BLaER1 (cell line): ENCODE measurements at regions not wholly inside any gene's neighbourhood (a gene's known extent, or its start where the extent isn't known, plus 50 kb on each side); places are given as distances from the start of the nearest gene placed in this dataset.
A peak's percentile ranks its signal among the peaks of the same experiment; 100 is the strongest.

ENCODE experiments used
- H3K27ac ChIP-seq: shearing (Covaris generic); formaldehyde crosslinking; 2 replicates; pipeline ENCODE4 v1.8.1; 2022
- H3K27me3 ChIP-seq: shearing (Covaris generic); formaldehyde crosslinking; 2 replicates; pipeline ENCODE4 v1.8.1; 2022
- H3K36me3 ChIP-seq: shearing (Covaris generic); formaldehyde crosslinking; 2 replicates; pipeline ENCODE4 v1.8.1; 2022
- H3K4me1 ChIP-seq: shearing (Covaris generic); formaldehyde crosslinking; 2 replicates; pipeline ENCODE4 v1.8.1; 2022
- H3K4me2 ChIP-seq: shearing (Covaris generic); formaldehyde crosslinking; 2 replicates; pipeline ENCODE4 v1.8.1; 2022
- H3K4me3 ChIP-seq: shearing (Covaris generic); formaldehyde crosslinking; 2 replicates; pipeline ENCODE4 v1.8.1; 2022
- H3K9ac ChIP-seq: shearing (Covaris generic); formaldehyde crosslinking; 2 replicates; pipeline ENCODE4 v1.8.1; 2022
- H3K9me3 ChIP-seq: shearing (Covaris generic); formaldehyde crosslinking; 2 replicates; pipeline ENCODE4 v1.8.1; 2022
- H4K20me1 ChIP-seq: shearing (Covaris generic); formaldehyde crosslinking; 2 replicates; pipeline ENCODE4 v1.8.1; 2022
- Cebpa-rat ChIP-seq: shearing (Covaris generic); IDR thresholded peaks from 2 replicates; pipeline ENCODE4 v1.8.1; 2022

- TF ChIP-seq Cebpa-rat, result no peak
- Histone ChIP-seq H3K4me1 (peaks cover 87% of the 10 kb centered on the region), H3K4me3 (0 out of 2 replicates have a peak overlapping the region, but pooled peaks have one; percentile 4), H3K27me3 (no peaks in the 10 kb centered on the region), H3K9ac (peak overlapping the region; percentile 36; the same call in 1 of the 2 replicates), H3K4me2 (peak overlapping the region; percentile 83), H4K20me1 (peaks cover 91% of the 10 kb centered on the region), H3K9me3 (peaks cover 26% of the 10 kb centered on the region), H3K27ac (peak overlapping the region; percentile 59), H3K36me3 (peaks cover 49% of the 10 kb centered on the region)
Measured at GRCh38 chr12:124478416-124478815, 89.0 kb downstream of the NCOR2 start.

- Histone ChIP-seq H3K27me3 (no peaks in the 10 kb centered on the region), H4K20me1 (peaks cover 80% of the 10 kb centered on the region), H3K4me3 (0 out of 2 replicates have a peak overlapping the region, but pooled peaks have one; percentile 4), H3K36me3 (peaks cover 49% of the 10 kb centered on the region), H3K9ac (0 out of 2 replicates have a peak overlapping the region, but pooled peaks have one; percentile 36), H3K4me1 (peaks cover 76% of the 10 kb centered on the region), H3K9me3 (peaks cover 38% of the 10 kb centered on the region), H3K27ac (peak overlapping the region; percentile 59), H3K4me2 (peak overlapping the region; percentile 83)
- no peak for TF ChIP-seq Cebpa-rat
Measured at GRCh38 chr12:124477107-124477915, 90.1 kb downstream of the NCOR2 start.

- H3K27me3 ChIP-seq, result no peaks in the 10 kb centered on the region
- no peak overlapping the region for H3K27ac ChIP-seq
- peaks cover 76% of the 10 kb centered on the region for H4K20me1 ChIP-seq
- H3K4me2 ChIP-seq, result peak overlapping the region; percentile 83
- peaks cover 70% of the 10 kb centered on the region for H3K4me1 ChIP-seq
- H3K36me3 ChIP-seq, result peaks cover 56% of the 10 kb centered on the region
- H3K9ac ChIP-seq, result no peak overlapping the region
- H3K9me3 ChIP-seq, result peaks cover 49% of the 10 kb centered on the region
- no peak overlapping the region for H3K4me3 ChIP-seq
- TF ChIP-seq Cebpa-rat, result no peak
Measured at GRCh38 chr12:124476011-124476400, 91.4 kb downstream of the NCOR2 start.

GRCh38 chr12:124475295-124476010 is 92.0 kb downstream of the NCOR2 start:
- Histone ChIP-seq H3K4me2 (peak overlapping the region; percentile 83), H3K9me3 (peaks cover 55% of the 10 kb centered on the region), H3K27ac (no peak overlapping the region), H4K20me1 (peaks cover 76% of the 10 kb centered on the region), H3K4me1 (peaks cover 72% of the 10 kb centered on the region), H3K36me3 (peaks cover 62% of the 10 kb centered on the region), H3K9ac (no peak overlapping the region), H3K27me3 (no peaks in the 10 kb centered on the region), H3K4me3 (no peak overlapping the region)
- TF ChIP-seq Cebpa-rat, result no peak

- H3K4me2 ChIP-seq, result no peak overlapping the region
- H3K9ac ChIP-seq, result no peak overlapping the region
- no peak for TF ChIP-seq Cebpa-rat
- peaks cover 65% of the 10 kb centered on the region for H3K4me1 ChIP-seq
- H3K27ac ChIP-seq, result no peak overlapping the region
- no peak overlapping the region for H3K4me3 ChIP-seq
- no peaks in the 10 kb centered on the region for H3K27me3 ChIP-seq
- peaks cover 69% of the 10 kb centered on the region for H3K36me3 ChIP-seq
- peaks cover 62% of the 10 kb centered on the region for H3K9me3 ChIP-seq
- peaks cover 75% of the 10 kb centered on the region for H4K20me1 ChIP-seq
Measured at GRCh38 chr12:124474709-124475108, 92.7 kb downstream of the NCOR2 start.

GRCh38 chr12:124472690-124473279 is 94.6 kb downstream of the NCOR2 start:
- no peaks in the 10 kb centered on the region for H3K27me3 ChIP-seq
- peaks cover 56% of the 10 kb centered on the region for H4K20me1 ChIP-seq
- no peak overlapping the region for H3K9ac ChIP-seq
- H3K4me3 ChIP-seq, result peak overlapping the region; percentile 40
- H3K36me3 ChIP-seq, result peaks cover 78% of the 10 kb centered on the region
- H3K4me2 ChIP-seq, result no peak overlapping the region
- peaks cover 71% of the 10 kb centered on the region for H3K9me3 ChIP-seq
- H3K4me1 ChIP-seq, result peaks cover 46% of the 10 kb centered on the region
- H3K27ac ChIP-seq, result no peak overlapping the region
- no peak for TF ChIP-seq Cebpa-rat

GRCh38 chr12:124471828-124472227 is 95.6 kb downstream of the NCOR2 start:
- peaks cover 78% of the 10 kb centered on the region for H3K36me3 ChIP-seq
- H3K4me3 ChIP-seq, result no peak overlapping the region
- no peak overlapping the region for H3K27ac ChIP-seq
- peaks cover 48% of the 10 kb centered on the region for H4K20me1 ChIP-seq
- no peak overlapping the region for H3K4me2 ChIP-seq
- peaks cover 71% of the 10 kb centered on the region for H3K9me3 ChIP-seq
- H3K4me1 ChIP-seq, result peaks cover 38% of the 10 kb centered on the region
- no peak overlapping the region for H3K9ac ChIP-seq
- no peaks in the 10 kb centered on the region for H3K27me3 ChIP-seq
- no peak for TF ChIP-seq Cebpa-rat

- Histone ChIP-seq H3K9ac (no peak overlapping the region), H3K36me3 (peaks cover 70% of the 10 kb centered on the region), H3K27me3 (no peaks in the 10 kb centered on the region), H4K20me1 (peaks cover 48% of the 10 kb centered on the region), H3K4me1 (peaks cover 38% of the 10 kb centered on the region), H3K4me3 (no peak overlapping the region), H3K4me2 (no peak overlapping the region), H3K9me3 (peaks cover 62% of the 10 kb centered on the region), H3K27ac (no peak overlapping the region)
- no peak for TF ChIP-seq Cebpa-rat
Measured at GRCh38 chr12:124470806-124471205, 96.6 kb downstream of the NCOR2 start.

GRCh38 chr12:124470139-124470538 is 97.3 kb downstream of the NCOR2 start:
- H3K36me3 ChIP-seq, result peaks cover 70% of the 10 kb centered on the region
- peaks cover 62% of the 10 kb centered on the region for H3K9me3 ChIP-seq
- H3K4me2 ChIP-seq, result no peak overlapping the region
- TF ChIP-seq Cebpa-rat, result no peak
- peaks cover 48% of the 10 kb centered on the region for H4K20me1 ChIP-seq
- peaks cover 38% of the 10 kb centered on the region for H3K4me1 ChIP-seq
- H3K4me3 ChIP-seq, result no peak overlapping the region
- H3K27me3 ChIP-seq, result no peaks in the 10 kb centered on the region
- no peak overlapping the region for H3K9ac ChIP-seq
- no peak overlapping the region for H3K27ac ChIP-seq
